EL (cell line): ENCODE measurements at regions not wholly inside any gene's neighbourhood (a gene's known extent, or its start where the extent isn't known, plus 50 kb on each side); places are given as distances from the start of the nearest gene placed in this dataset.

ENCODE experiments used
- DNase-seq: peaks from one replicate; pipeline ENCODE4 v3.0.0-alpha.2; 2016

GRCh38 chr16:74094514-74094913, 202.1 kb upstream of the PSMD7 start:
- DNase-seq, result no peak

DNA sequence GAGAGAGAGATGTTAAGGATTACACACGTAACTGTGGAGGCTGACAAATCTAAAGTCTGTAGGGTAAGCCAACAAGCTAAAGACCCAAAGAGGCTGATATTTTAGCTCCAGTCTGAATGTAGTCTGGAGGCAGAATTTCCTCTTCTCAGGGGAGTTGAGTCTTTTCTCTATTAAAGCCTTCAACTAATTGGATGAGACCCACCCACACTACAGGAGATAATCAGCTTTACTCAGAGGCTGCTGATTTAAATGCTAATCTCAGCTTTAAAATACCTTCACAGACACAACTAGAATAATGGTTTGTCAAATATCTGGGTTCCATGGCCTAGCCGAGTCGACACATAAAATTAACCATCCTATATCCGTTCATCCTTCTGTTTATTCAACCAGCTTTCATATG, 204.3 kb upstream of the PSMD7 start:
- no peak for DNase-seq

DNA sequence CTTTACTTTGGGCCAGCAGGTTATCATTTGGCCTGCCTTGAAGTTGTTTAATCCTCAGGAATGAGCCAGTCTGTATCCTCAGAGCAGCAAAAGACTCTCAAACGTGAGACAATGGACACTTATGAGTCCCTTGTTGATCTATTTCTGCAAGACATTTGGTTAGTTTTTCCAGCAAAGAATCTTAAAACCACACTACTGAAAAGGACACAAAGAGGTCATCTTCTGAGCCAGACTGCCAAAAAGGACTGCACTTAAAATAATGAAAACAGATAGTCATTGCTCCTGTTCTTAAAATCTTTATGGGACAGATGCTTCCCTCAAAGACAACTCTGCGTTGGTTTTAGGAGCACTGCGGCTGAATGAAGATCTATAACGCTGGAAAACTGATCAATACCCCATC, 205.7 kb upstream of the PSMD7 start:
- no peak for DNase-seq

DNA sequence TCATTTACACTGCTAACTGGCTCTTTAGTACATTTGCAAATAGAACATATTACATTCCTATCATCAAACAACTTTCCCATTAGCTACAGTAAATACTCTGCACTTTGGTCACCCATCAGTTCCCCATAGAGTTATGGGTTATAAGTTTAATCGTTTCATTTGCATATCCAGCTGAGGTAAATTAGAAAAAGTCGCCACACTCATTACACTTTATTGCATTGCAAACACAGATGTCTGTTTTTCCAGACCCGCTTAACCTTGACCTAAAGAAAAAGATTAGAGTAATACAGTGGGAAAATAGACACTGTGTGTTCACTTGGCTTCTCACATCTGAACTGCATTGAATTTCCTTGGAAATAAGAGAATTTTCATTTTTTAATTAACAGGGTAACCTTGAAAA, 213.1 kb upstream of the PSMD7 start:
- DNase-seq, result no peak

GRCh38 chr16:74080311-74080710, 216.3 kb upstream of the PSMD7 start:
- no peak for DNase-seq

- DNase-seq, result no peak
Observed at GRCh38 chr16:74079232-74079586, 217.4 kb upstream of the PSMD7 start.

- no peak for DNase-seq
Observed at GRCh38 chr16:74078511-74079231, 217.9 kb upstream of the PSMD7 start.

- no peak for DNase-seq
Observed at GRCh38 chr16:74076568-74076967, 220.0 kb upstream of the PSMD7 start.

- DNase-seq, result no peak
Observed at GRCh38 chr16:74075393-74075792, 221.2 kb upstream of the PSMD7 start.

GRCh38 chr16:74073456-74073855, 223.2 kb upstream of the PSMD7 start:
- no peak for DNase-seq

- no peak for DNase-seq
Observed at GRCh38 chr16:74071996-74072535, 224.5 kb upstream of the PSMD7 start.

- DNase-seq, result no peak
Observed at GRCh38 chr16:74070237-74070636, 226.4 kb upstream of the PSMD7 start.

DNA sequence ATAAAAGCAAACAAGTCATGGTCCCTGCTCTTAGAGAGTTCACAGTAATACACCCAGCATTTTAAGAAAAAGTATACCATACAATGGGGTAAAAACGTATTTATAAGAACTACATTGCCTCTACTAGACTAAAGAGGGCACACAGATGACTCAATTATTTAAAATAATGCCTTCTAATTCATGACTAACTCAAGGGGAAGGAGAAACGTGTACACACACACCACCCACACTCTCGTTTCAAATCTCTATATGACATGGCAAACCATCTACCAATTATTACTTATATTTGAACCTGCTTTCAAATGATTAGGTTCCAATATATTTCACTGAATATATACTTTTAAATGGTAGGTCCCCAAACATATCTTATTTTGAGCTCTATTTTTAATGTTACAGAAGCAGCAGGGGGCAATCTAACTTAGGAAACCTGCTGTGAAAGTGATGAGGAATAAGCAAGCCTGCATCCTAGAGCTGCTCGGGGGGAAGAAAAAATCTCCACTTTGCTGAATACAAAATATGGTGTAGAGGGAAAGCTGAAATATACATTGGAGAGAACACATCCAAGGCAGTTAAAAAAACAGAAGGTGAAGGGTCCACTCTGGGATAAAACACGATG, 232.4 kb upstream of the PSMD7 start:
- DNase-seq, result no peak

DNA sequence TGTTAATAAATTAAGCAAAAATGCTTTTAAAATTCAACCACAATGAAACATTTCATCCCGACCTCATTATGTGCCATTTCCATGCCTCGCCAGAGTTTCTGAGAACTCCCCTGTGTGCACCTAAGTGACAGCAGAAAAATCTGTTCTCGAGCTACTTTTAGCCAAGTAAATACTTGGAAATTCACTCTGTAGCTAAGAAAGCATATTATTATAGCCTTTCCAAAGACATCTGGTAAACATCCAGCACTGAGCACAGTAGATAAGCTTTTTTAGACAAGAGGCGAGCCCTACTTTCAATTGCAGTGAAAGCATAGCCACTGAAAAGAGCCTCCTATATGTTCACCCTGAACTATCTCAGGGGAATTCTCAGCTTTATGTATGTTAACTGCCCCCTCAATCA, 242.8 kb upstream of the PSMD7 start:
- DNase-seq, result no peak

GRCh38 chr16:74053312-74053711, 243.3 kb upstream of the PSMD7 start:
- DNase-seq, result no peak

GRCh38 chr16:74052016-74052415, 244.6 kb upstream of the PSMD7 start:
- DNase-seq, result no peak

DNA sequence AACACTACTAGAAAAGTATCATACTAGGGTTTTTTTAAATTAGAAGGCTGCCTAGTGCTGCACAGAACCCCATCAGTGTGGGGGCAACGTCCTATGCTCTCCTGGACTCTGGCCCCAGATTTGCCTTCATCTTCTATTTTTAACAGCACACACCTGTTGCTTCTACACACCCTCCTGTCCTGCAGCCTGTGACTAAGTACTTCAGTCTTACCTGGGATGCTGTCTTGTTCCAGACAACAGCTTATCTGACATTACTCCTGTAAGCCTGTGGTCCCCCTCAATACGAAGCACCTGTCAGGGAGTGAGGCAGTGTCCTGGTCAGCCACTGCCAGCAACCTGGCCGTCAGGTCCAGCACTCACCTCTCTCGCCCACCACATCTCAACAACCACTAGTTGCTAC, 247.6 kb upstream of the PSMD7 start:
- DNase-seq, result no peak

GRCh38 chr16:74046524-74046923, 250.1 kb upstream of the PSMD7 start:
- DNase-seq, result no peak

DNA sequence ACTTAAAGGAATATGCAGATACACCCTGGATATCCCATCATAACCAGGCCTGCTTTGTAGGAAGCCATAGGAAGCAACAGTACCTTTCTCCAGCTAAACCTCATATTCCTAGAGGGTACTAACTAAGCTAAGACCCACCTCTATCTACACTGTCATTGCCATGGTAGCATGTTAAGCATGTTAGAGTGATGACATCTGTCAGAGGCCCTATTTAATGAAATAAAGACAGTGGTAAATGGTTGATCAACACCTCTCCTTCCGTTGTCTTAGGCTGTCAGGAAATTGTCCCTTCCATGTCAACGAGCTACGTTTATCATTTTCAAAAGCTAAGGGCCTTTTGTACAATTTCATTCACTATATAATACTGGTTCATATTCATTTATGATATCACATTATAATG, 251.1 kb upstream of the PSMD7 start:
- DNase-seq, result no peak

- no peak for DNase-seq
Observed at GRCh38 chr16:74035816-74036215, 260.8 kb upstream of the PSMD7 start.

DNA sequence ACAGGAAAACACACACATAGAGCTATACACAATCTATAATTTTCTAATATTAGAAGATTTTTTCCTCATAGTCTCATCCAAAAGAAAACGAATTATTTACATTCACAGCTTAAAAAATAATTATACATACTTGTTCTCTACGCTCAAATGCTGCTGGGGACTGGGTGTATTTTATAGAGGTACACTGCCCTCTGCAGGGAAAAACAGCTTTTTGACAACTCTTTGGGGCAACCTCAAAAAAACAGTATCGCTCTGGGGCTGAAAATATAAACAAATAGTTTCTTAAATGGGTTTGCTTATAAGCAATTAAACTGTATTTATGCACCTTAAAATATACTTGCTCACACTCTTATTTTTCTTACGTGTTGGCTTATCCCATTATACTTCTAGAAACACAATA, 261.8 kb upstream of the PSMD7 start:
- peak; percentile 3 for DNase-seq

DNA sequence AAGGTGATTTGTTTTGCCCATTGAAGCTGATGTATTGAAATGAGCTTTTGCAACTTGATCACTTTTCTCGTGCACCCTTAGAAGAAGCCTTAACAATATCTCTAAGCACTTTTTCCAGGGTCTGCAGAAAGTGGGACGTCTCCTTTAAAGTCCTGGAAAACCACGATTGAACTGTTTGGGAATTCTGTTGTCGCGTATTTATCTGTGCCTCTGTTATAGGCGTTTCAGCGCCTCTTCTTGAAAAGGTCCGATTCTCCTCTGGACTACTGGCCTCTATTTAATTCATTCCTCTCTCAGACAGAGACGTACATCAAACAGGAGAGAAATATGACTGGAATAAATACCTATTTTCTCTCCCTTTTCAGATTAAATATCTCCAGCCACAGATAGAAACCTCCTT, 262.4 kb upstream of the PSMD7 start:
- DNase-seq, result no peak

GRCh38 chr16:74033441-74033995, 263.1 kb upstream of the PSMD7 start:
- DNase-seq, result no peak

- DNase-seq, result no peak
Observed at GRCh38 chr16:74031551-74031950, 265.1 kb upstream of the PSMD7 start.
